Uterus (tissue), 2 donors: ENCODE measurements at regions not wholly inside any gene's neighbourhood (a gene's known extent, or its start where the extent isn't known, plus 50 kb on each side); places are given as distances from the start of the nearest gene placed in this dataset.

Experiments used
- CTCF ChIP-seq, 4 experiments: fragments of 200-600 bp in 2 of 4; fragments of 450-650 bp in 2 of 4; sonication (generic) in 2 of 4; IDR thresholded peaks; one replicate each; pipeline ENCODE4 v1.5.1; 2016 to 2019; ENCODE audit warnings: antibody characterized with exemption in 4 of 4, mild to moderate bottlenecking in 2 of 4, moderate library complexity in 1 of 4
- POLR2A ChIP-seq, 2 donors: fragments of 450-650 bp; IDR thresholded peaks; one replicate each; pipeline ENCODE4 v1.6.1; 2016; ENCODE audit warnings: antibody characterized with exemption in 2 of 2, mild to moderate bottlenecking in 1 of 2, moderate library complexity in 1 of 2

- TF ChIP-seq CTCF (IDR thresholded peaks at IDR 0.05) (no peak), POLR2A (IDR thresholded peaks at IDR 0.05) (no peak)
These were observed 346.3 kb upstream of the SLC30A5 start for GRCh38 chr5:68747521-68747920.
